HCT116 (cell line): ENCODE measurements at regions not wholly inside any gene's neighbourhood (a gene's known extent, or its start where the extent isn't known, plus 50 kb on each side); places are given as distances from the start of the nearest gene placed in this dataset.

Experiments used
- CTCF ChIP-seq, 3 experiments: fragments of 200-600 bp in 1 of 3; sonication (generic) in 1 of 3; IDR thresholded peaks in 2 of 3; conservative IDR thresholded peaks in 1 of 3; 2 replicates each; pipeline ENCODE4 v1.5.1; 2012 to 2017; ENCODE audit warnings: low read depth in 2 of 3, low read length in 2 of 3, antibody characterized with exemption in 1 of 3, borderline replicate concordance in 1 of 3, control low read depth in 1 of 3, mild to moderate bottlenecking in 1 of 3, mixed read lengths in 1 of 3, mixed run types in 1 of 3, moderate library complexity in 1 of 3; ENCODE audit not compliant: insufficient read depth in 1 of 3
- EZH2 ChIP-seq: fragments of 200-600 bp; sonication (generic); IDR thresholded peaks from 2 replicates; pipeline ENCODE4 v1.6.1; 2017; ENCODE audit warnings: antibody characterized with exemption, mixed run types
- POLR2A ChIP-seq: IDR thresholded peaks from 2 replicates; pipeline ENCODE4 v1.7.0; 2011; ENCODE audit warnings: borderline replicate concordance; ENCODE audit not compliant: insufficient read depth, insufficient read length; ENCODE audit errors: extremely low read depth
- POLR2AphosphoS5 ChIP-seq: IDR thresholded peaks from 2 replicates; pipeline ENCODE4 v1.6.1; 2011; ENCODE audit warnings: mild to moderate bottlenecking, low read depth, low read length, moderate library complexity
- YY1 ChIP-seq: IDR thresholded peaks from 2 replicates; pipeline ENCODE4 v1.6.1; 2011; ENCODE audit warnings: low read length, low read depth, moderate library complexity, mild to moderate bottlenecking; ENCODE audit not compliant: insufficient replicate concordance; ENCODE audit errors: extremely low read depth

GRCh38 chr1:214120951-214121350 lies 133.2 kb downstream of the PROX1 start:
- TF ChIP-seq YY1 (no peak), POLR2AphosphoS5 (no peak), POLR2A (no peak), CTCF (IDR thresholded peaks at IDR 0.05 in 2 of 3, conservative IDR thresholded peaks at IDR 0.05 in 1 of 3; ENCODE audit: borderline replicate concordance in 1 of 3, insufficient read depth in 1 of 3, low read depth in 2 of 3, low read length in 2 of 3) (no peak), EZH2 (no peak)
